ENCODE measurements at regions not wholly inside any gene's neighbourhood (a gene's known extent, or its start where the extent isn't known, plus 50 kb on each side); places are given as distances from the start of the nearest gene placed in this dataset.

DNA sequence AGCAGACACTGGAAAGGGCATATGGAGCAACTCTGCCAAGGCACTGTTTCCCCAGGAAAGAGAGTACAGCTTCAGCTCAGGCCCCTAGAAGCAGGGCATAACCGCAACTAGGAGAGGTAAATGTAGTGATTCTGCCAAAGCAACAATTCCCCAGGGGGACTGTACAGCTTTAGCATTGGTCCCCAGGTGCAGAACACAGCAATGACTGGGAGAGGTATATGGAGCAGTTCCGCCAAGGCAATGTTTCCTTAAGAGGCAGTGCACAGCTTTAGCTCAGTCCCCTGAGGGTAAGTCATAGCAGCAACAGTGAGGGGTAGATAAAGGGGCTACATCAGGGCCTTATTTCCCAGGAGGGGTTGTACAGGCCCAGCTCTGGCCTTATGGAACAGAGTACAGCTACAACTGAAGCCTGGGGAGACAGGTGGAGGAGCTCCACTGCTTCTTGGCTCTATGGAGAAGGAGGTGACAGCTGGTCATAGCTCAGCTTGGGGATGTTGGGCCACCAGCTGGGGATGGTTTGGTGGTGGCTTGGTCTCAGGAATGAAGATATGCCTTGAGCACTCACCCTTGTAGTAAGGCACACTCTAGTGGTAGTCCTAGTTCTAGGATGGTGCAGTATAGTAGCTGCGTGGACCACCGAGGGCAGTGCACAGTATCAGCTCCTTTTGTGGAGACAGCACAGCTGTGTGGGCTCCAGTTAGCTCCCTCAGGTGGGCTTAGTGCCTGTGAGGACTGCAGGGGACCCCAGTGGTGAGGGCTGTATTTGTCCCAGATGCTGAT lies 582.7 kb downstream of the PTPRC start:
- no peaks in the 10 kb centered on the region for H3K4me1 ChIP-seq
- no peaks in the 10 kb centered on the region for H3K36me3 ChIP-seq
- DNase-seq (no peak), ATAC-seq (peak; percentile 26)
- TF ChIP-seq, protein P1, sequence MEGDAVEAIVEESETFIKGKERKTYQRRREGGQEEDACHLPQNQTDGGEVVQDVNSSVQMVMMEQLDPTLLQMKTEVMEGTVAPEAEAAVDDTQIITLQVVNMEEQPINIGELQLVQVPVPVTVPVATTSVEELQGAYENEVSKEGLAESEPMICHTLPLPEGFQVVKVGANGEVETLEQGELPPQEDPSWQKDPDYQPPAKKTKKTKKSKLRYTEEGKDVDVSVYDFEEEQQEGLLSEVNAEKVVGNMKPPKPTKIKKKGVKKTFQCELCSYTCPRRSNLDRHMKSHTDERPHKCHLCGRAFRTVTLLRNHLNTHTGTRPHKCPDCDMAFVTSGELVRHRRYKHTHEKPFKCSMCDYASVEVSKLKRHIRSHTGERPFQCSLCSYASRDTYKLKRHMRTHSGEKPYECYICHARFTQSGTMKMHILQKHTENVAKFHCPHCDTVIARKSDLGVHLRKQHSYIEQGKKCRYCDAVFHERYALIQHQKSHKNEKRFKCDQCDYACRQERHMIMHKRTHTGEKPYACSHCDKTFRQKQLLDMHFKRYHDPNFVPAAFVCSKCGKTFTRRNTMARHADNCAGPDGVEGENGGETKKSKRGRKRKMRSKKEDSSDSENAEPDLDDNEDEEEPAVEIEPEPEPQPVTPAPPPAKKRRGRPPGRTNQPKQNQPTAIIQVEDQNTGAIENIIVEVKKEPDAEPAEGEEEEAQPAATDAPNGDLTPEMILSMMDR (IDR thresholded peaks at IDR 0.05): no peak
- intact Hi-C loops (cut with DNase I): no loop called here
- H3K27ac ChIP-seq: no peak overlapping the region
- no peak overlapping the region for H3K4me3 ChIP-seq
- no peaks in the 10 kb centered on the region for H3K9me3 ChIP-seq
- H3K27me3 ChIP-seq: no peaks in the 10 kb centered on the region

DNA sequence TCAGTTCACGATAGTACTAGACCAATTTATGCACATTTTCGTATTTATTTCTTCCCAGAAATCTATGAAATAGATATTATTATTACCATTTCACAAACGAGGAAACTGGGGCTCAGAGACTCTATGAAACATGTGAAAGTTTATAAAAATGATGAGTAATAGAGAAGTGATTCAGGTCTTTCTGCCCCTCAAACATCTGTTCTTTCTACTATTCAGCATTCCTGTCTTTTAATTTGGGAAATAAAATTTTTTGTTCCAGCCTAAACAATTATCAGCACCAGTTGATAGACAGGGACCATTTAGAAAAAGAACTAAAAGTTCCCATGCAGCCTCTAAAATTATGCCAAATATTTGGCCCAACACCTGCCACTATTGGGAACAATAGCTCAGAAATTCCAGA lies 585.1 kb downstream of the PTPRC start:
- Histone ChIP-seq H3K4me1 (no peaks in the 10 kb centered on the region), H3K27ac (no peak overlapping the region), H3K4me3 (no peak overlapping the region), H3K36me3 (no peaks in the 10 kb centered on the region), H3K27me3 (no peaks in the 10 kb centered on the region), H3K9me3 (no peaks in the 10 kb centered on the region)
- TF ChIP-seq, protein P1 (IDR thresholded peaks at IDR 0.05): no peak
- DNase-seq (no peak), ATAC-seq (no peak)
- intact Hi-C loops (cut with DNase I): no loop called here

DNA sequence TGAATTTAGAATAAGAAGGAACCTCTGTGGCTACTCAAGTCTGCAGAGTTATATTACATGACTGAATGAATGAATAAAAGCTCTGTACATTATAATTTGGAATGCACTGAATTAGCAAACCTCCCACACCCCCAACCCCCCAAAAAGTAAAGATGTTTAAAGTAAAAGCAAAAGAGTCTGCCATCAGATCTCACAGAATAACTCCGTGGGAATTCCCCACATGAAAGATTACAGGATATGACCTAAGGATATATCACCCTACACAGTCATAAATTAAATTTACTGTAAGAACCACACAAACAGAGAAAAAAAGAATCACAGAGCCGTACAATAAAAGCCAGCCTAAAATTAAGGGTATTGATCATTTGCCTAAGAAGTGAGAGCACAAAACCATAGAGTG lies 587.3 kb downstream of the PTPRC start:
- DNase-seq (no peak), ATAC-seq (no peak)
- TF ChIP-seq, protein P1 (IDR thresholded peaks at IDR 0.05): no peak
- Histone ChIP-seq H3K36me3 (no peaks in the 10 kb centered on the region), H3K9me3 (no peaks in the 10 kb centered on the region), H3K4me1 (no peaks in the 10 kb centered on the region), H3K27ac (no peak overlapping the region), H3K27me3 (no peaks in the 10 kb centered on the region), H3K4me3 (no peak overlapping the region)
- intact Hi-C loops (cut with DNase I): no loop called here

DNA sequence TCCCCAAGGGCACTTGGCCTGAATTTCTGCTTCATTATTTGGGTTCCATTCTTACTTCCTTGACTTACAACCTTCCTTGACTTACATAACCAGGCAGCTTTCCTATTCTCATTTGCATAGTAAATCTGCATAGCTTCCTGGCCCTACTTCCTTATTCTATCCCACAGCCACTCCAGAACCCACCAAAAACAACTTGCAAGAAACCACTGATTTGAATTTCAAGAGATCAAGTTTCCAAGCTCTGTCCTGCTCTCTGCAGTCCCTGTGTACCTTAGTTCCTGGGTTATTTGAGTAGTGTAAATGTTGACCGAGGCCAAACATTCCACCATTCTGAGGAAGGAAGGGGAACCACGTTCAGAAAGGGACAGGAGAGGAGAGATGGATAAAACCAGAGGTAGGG lies 603.3 kb downstream of the PTPRC start:
- Histone ChIP-seq H3K27me3 (no peaks in the 10 kb centered on the region), H3K36me3 (no peaks in the 10 kb centered on the region), H3K9me3 (no peaks in the 10 kb centered on the region), H3K27ac (no peak overlapping the region), H3K4me3 (no peak overlapping the region), H3K4me1 (no peaks in the 10 kb centered on the region)
- DNase-seq (no peak), ATAC-seq (peak; percentile 61)
- intact Hi-C loops (cut with DNase I): no loop called here
- TF ChIP-seq, protein P1 (IDR thresholded peaks at IDR 0.05): no peak

DNA sequence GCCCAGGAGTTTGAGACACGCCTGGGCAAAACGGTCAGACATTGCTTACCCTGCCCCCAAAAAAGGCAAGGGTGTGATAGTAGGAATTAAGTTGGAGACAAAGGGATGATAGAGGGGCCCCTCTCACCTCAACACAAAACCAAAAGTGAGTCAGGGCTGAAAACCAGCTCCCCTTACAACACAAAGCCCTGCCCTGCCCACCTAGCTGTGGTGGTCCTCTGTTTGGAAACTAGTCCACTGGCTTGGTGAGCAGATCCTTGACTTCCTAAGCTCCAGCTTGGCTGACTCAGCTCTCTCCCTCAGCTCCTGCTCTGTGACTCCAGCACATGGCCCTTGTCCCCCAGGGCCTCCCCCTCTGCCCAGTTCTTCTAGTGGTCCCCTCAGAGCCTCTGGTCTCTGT lies 603.8 kb downstream of the PTPRC start:
- no peak for DNase-seq
- intact Hi-C loops (cut with DNase I): no loop called here
- H3K27ac ChIP-seq: no peak overlapping the region
- no peaks in the 10 kb centered on the region for H3K4me1 ChIP-seq
- H3K4me3 ChIP-seq: no peak overlapping the region
- TF ChIP-seq, protein P1 (IDR thresholded peaks at IDR 0.05): no peak
- no peaks in the 10 kb centered on the region for H3K36me3 ChIP-seq
- ATAC-seq: no peak
- no peaks in the 10 kb centered on the region for H3K27me3 ChIP-seq
- no peaks in the 10 kb centered on the region for H3K9me3 ChIP-seq

Measured in upper lobe of right lung (tissue), 1 donor.